GM23248 (cell line): ENCODE measurements at regions not wholly inside any gene's neighbourhood (a gene's known extent, or its start where the extent isn't known, plus 50 kb on each side); places are given as distances from the start of the nearest gene placed in this dataset.

ENCODE experiments used
- EZH2 ChIP-seq: fragments of 200-600 bp; sonication (generic); IDR thresholded peaks from 2 replicates; pipeline ENCODE4 v1.6.1; 2018; ENCODE audit warnings: antibody characterized with exemption, mild to moderate bottlenecking; ENCODE audit not compliant: insufficient read depth, poor library complexity, severe bottlenecking
- EZH2phosphoT487 ChIP-seq: fragments of 200-600 bp; sonication (generic); IDR thresholded peaks from 2 replicates; pipeline ENCODE4 v1.6.1; 2018; ENCODE audit warnings: antibody characterized with exemption, moderate library complexity, mild to moderate bottlenecking, low read depth; ENCODE audit not compliant: insufficient read depth

DNA sequence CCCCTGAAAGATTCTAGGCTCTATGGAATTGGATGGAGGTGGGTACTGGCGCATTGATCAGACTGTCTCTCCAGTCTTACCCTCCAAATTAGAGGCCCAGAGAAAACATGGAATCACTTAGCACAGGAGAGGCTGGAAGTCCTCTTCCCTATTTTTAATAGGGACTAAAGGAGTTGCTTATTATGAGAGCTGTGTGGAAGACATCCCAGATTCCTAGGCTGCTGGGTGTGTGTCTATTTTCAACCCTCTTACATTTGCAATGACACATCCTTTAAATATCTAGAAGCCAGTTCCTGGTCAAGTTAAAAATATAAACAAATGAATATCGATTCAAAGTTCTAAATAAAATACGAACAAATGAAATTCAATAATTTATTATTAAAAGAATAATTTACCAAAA, 58.3 kb upstream of the ARID2 start:
- TF ChIP-seq EZH2phosphoT487 (no peak), EZH2 (no peak)
